H1 (cell line): ENCODE measurements at regions not wholly inside any gene's neighbourhood (a gene's known extent, or its start where the extent isn't known, plus 50 kb on each side); places are given as distances from the start of the nearest gene placed in this dataset.
A peak's percentile ranks its signal among the peaks of the same experiment; 100 is the strongest.

Source experiments
- ASH2L ChIP-seq: fragments of 200-600, 300-600 bp; sonication (generic); IDR thresholded peaks from one replicate; pipeline ENCODE4 v1.7.1; 2017; ENCODE audit warnings: low read length
- BRCA1 ChIP-seq: IDR thresholded peaks from 2 replicates; pipeline ENCODE4 v1.6.1; 2012; ENCODE audit warnings: low read depth, low read length, improper control_type of control experiment
- CBX5 ChIP-seq: fragments of 300-800, 300-1000 bp; sonication (generic); IDR thresholded peaks from 2 replicates; pipeline ENCODE4 v1.7.1; 2016; ENCODE audit warnings: antibody characterized with exemption, low read length, low read depth
- CEBPB ChIP-seq: IDR thresholded peaks from 2 replicates; pipeline ENCODE4 v1.6.1; 2012; ENCODE audit warnings: low read depth, low read length
- CHD1 ChIP-seq: IDR thresholded peaks from 2 replicates; pipeline ENCODE4 v1.6.1; 2012; ENCODE audit warnings: low read depth, low read length, improper control_type of control experiment
- CHD2 ChIP-seq: IDR thresholded peaks from 2 replicates; pipeline ENCODE4 v1.6.1; 2012; ENCODE audit warnings: low read length, improper control_type of control experiment
- EGR1 ChIP-seq: IDR thresholded peaks from 2 replicates; pipeline ENCODE4 v1.6.1; 2011; ENCODE audit warnings: low read depth, low read length, borderline replicate concordance
- EP300 ChIP-seq, 2 experiments: IDR thresholded peaks; 1 replicate in 1 of 2; 2 replicates in 1 of 2; pipeline ENCODE4 v1.6.1; 2011 to 2012; ENCODE audit warnings: low read depth in 2 of 2, low read length in 2 of 2, mild to moderate bottlenecking in 2 of 2, borderline replicate concordance in 1 of 2, inconsistent platforms in 1 of 2, moderate library complexity in 1 of 2
- EZH2 ChIP-seq: fragments of 200-600 bp; sonication (generic); IDR thresholded peaks from 2 replicates; pipeline ENCODE4 v1.7.1; 2012; ENCODE audit warnings: low read depth, mild to moderate bottlenecking, moderate library complexity, low read length, inconsistent platforms; ENCODE audit not compliant: severe bottlenecking
- FOSL1 ChIP-seq: IDR thresholded peaks from 2 replicates; pipeline ENCODE4 v1.6.1; 2011; ENCODE audit warnings: mild to moderate bottlenecking, low read depth, low read length, moderate library complexity; ENCODE audit not compliant: insufficient read depth
- GABPA ChIP-seq: IDR thresholded peaks from 2 replicates; pipeline ENCODE4 v1.6.1; 2011; ENCODE audit warnings: mild to moderate bottlenecking, low read length, moderate library complexity, borderline replicate concordance; ENCODE audit not compliant: insufficient read depth
- GTF2F1 ChIP-seq: IDR thresholded peaks from 2 replicates; pipeline ENCODE4 v1.6.1; 2012; ENCODE audit warnings: low read depth, low read length, improper control_type of control experiment, borderline replicate concordance
- HDAC6 ChIP-seq: IDR thresholded peaks from one replicate; pipeline ENCODE4 v1.7.1; 2012; ENCODE audit warnings: low read depth, mild to moderate bottlenecking, inconsistent platforms, low read length, moderate library complexity
- KDM1A ChIP-seq: fragments of 200-600, 300-600 bp; sonication (generic); IDR thresholded peaks from 2 replicates; pipeline ENCODE4 v1.7.1; 2016; ENCODE audit warnings: mild to moderate bottlenecking, low read length, borderline replicate concordance
- MAFK ChIP-seq: IDR thresholded peaks from 2 replicates; pipeline ENCODE4 v1.6.1; 2012; ENCODE audit warnings: low read depth, mild to moderate bottlenecking, improper control_type of control experiment, low read length
- PHF8 ChIP-seq: fragments of 200-600 bp; sonication (generic); conservative IDR thresholded peaks from 2 replicates; pipeline ENCODE4 v1.7.1; 2012; ENCODE audit warnings: low read depth, mild to moderate bottlenecking, inconsistent platforms, low read length, moderate library complexity
- SIN3A ChIP-seq, 2 experiments: IDR thresholded peaks in 1 of 2; conservative IDR thresholded peaks in 1 of 2; 2 replicates each; pipeline ENCODE4 v1.6.1; 2011 to 2012; ENCODE audit warnings: low read length in 2 of 2, improper control_type of control experiment in 1 of 2, low read depth in 1 of 2, mild to moderate bottlenecking in 1 of 2
- SIX5 ChIP-seq: IDR thresholded peaks from 2 replicates; pipeline ENCODE4 v1.6.1; 2011; ENCODE audit warnings: mild to moderate bottlenecking, low read depth, low read length
- SP1 ChIP-seq: IDR thresholded peaks from 2 replicates; pipeline ENCODE4 v1.6.1; 2011; ENCODE audit warnings: low read depth, low read length
- SRF ChIP-seq: IDR thresholded peaks from 2 replicates; pipeline ENCODE4 v1.6.1; 2011; ENCODE audit warnings: mild to moderate bottlenecking, low read depth, low read length, moderate library complexity
- TBP ChIP-seq: IDR thresholded peaks from 2 replicates; pipeline ENCODE4 v1.6.1; 2011; ENCODE audit warnings: low read depth, low read length, improper control_type of control experiment
- TCF12 ChIP-seq: IDR thresholded peaks from 2 replicates; pipeline ENCODE4 v1.6.1; 2011; ENCODE audit warnings: low read depth, mild to moderate bottlenecking, low read length
- TF ChIP-seq, protein P1 (sequence below): IDR thresholded peaks from 2 replicates; pipeline ENCODE4 v1.6.1; 2011; ENCODE audit warnings: low read depth, mild to moderate bottlenecking, low read length; ENCODE audit not compliant: insufficient read depth
- TF ChIP-seq, protein P2 (sequence below): IDR thresholded peaks from 2 replicates; pipeline ENCODE4 v1.6.1; 2012; ENCODE audit warnings: inconsistent platforms

DNA sequence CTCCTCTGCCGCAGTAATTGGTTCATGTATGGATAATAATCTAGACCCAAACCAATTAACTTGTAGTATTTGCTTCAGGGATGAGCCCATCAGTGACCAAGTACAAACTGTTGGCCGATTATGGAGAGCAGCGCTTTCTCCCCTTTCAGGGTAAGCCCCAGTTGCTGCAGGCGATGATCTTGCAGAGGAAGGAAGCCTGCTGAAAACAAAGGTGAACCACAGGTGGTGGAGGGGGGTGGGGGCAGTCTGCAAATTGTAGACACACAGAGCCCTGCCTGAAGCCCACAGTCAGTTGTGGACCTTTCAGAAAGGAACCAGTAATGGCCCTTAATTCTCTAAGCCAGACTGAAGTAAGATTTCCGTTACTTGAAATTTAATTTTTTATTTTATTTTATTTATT is 167.9 kb upstream of the JARID2 start (continued):
- TF ChIP-seq SIN3A (conservative IDR thresholded peaks at IDR 0.05 in 1 of 2, IDR thresholded peaks at IDR 0.05 in 1 of 2; ENCODE audit: low read depth in 1 of 2, low read length in 2 of 2) (no peak), CHD2 (no peak), EP300 (IDR thresholded peaks at IDR 0.05; ENCODE audit: borderline replicate concordance in 1 of 2, low read depth in 2 of 2, low read length in 2 of 2) (0 out of 3 replicates have a peak, but pooled peaks of 1 of the 2 experiments have one; percentile 51), SIX5 (no peak), BRCA1 (no peak), CHD1 (no peak), SRF (no peak), TCF12 (peak; percentile 65; the same call in 1 of the 2 replicates), SP1 (peak; percentile 63), CEBPB (no peak), HDAC6 (no peak), GTF2F1 (no peak), KDM1A (no peak), EZH2 (no peak), MAFK (no peak; the same call in 1 of the 2 replicates), ASH2L (peak; percentile 62), TBP (no peak), GABPA (peak; percentile 36; the same call in 1 of the 2 replicates), PHF8 (no peak), CBX5 (no peak), EGR1 (no peak), FOSL1 (no peak)
- TF ChIP-seq, protein P1, sequence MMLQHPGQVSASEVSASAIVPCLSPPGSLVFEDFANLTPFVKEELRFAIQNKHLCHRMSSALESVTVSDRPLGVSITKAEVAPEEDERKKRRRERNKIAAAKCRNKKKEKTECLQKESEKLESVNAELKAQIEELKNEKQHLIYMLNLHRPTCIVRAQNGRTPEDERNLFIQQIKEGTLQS, result no peak
- TF ChIP-seq, protein P2, sequence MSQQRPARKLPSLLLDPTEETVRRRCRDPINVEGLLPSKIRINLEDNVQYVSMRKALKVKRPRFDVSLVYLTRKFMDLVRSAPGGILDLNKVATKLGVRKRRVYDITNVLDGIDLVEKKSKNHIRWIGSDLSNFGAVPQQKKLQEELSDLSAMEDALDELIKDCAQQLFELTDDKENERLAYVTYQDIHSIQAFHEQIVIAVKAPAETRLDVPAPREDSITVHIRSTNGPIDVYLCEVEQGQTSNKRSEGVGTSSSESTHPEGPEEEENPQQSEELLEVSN, result no peak
